ENCODE measurements at regions not wholly inside any gene's neighbourhood (a gene's known extent, or its start where the extent isn't known, plus 50 kb on each side); places are given as distances from the start of the nearest gene placed in this dataset.

GRCh38 chr4:181350615-181351415 is 892.4 kb upstream of the TENM3 start:
- DNase-seq (ENCODE audit: low read depth in 2 of 2), result no peak

GRCh38 chr4:181364504-181364903 is 878.7 kb upstream of the TENM3 start:
- DNase-seq (ENCODE audit: low read depth in 2 of 2), result no peak

- no peak for DNase-seq (ENCODE audit: low read depth in 2 of 2)
Measured at GRCh38 chr4:181365671-181366070, 877.5 kb upstream of the TENM3 start.

GRCh38 chr4:181372014-181372413 is 871.2 kb upstream of the TENM3 start:
- no peak for DNase-seq (ENCODE audit: low read depth in 2 of 2)

- DNase-seq (ENCODE audit: low read depth in 2 of 2), result no peak
Measured at GRCh38 chr4:181376058-181376457, 867.1 kb upstream of the TENM3 start.

- no peak for DNase-seq (ENCODE audit: low read depth in 2 of 2)
Measured at GRCh38 chr4:181388061-181388460, 855.1 kb upstream of the TENM3 start.

- DNase-seq (ENCODE audit: low read depth in 2 of 2), result no peak
Measured at GRCh38 chr4:181416966-181417365, 826.2 kb upstream of the TENM3 start.

GRCh38 chr4:181418496-181418895 is 824.7 kb upstream of the TENM3 start:
- no peak for DNase-seq (ENCODE audit: low read depth in 2 of 2)

GRCh38 chr4:181420950-181421349 is 822.3 kb upstream of the TENM3 start:
- no peak for DNase-seq (ENCODE audit: low read depth in 2 of 2)

GRCh38 chr4:181424362-181425016 is 818.7 kb upstream of the TENM3 start:
- DNase-seq (ENCODE audit: low read depth in 2 of 2), result no peak

- DNase-seq (ENCODE audit: low read depth in 2 of 2), result no peak
Measured at GRCh38 chr4:181427076-181427475, 816.1 kb upstream of the TENM3 start.

- no peak for DNase-seq (ENCODE audit: low read depth in 2 of 2)
Measured at GRCh38 chr4:181431006-181431405, 812.2 kb upstream of the TENM3 start.

- DNase-seq (ENCODE audit: low read depth in 2 of 2), result no peak
Measured at GRCh38 chr4:181431661-181432060, 811.5 kb upstream of the TENM3 start.

- no peak for DNase-seq (ENCODE audit: low read depth in 2 of 2)
Measured at GRCh38 chr4:181432335-181432734, 810.9 kb upstream of the TENM3 start.

- DNase-seq (ENCODE audit: low read depth in 2 of 2), result no peak
Measured at GRCh38 chr4:181437895-181438294, 805.3 kb upstream of the TENM3 start.

- no peak for DNase-seq (ENCODE audit: low read depth in 2 of 2)
Measured at GRCh38 chr4:181438641-181439040, 804.6 kb upstream of the TENM3 start.

GRCh38 chr4:181443021-181443420 is 800.2 kb upstream of the TENM3 start:
- no peak for DNase-seq (ENCODE audit: low read depth in 2 of 2)

- DNase-seq (ENCODE audit: low read depth in 2 of 2), result no peak
Measured at GRCh38 chr4:181465826-181466225, 777.4 kb upstream of the TENM3 start.

- no peak for DNase-seq (ENCODE audit: low read depth in 2 of 2)
Measured at GRCh38 chr4:181468451-181468850, 774.8 kb upstream of the TENM3 start.

GRCh38 chr4:181470306-181470705 is 772.9 kb upstream of the TENM3 start:
- no peak for DNase-seq (ENCODE audit: low read depth in 2 of 2)

GRCh38 chr4:181475359-181475758 is 767.8 kb upstream of the TENM3 start:
- no peak for DNase-seq (ENCODE audit: low read depth in 2 of 2)

GRCh38 chr4:181475781-181476507 is 767.3 kb upstream of the TENM3 start:
- no peak for DNase-seq (ENCODE audit: low read depth in 2 of 2)

- peak in 1 of 2 experiments; percentile 17 for DNase-seq (ENCODE audit: low read depth in 2 of 2)
Measured at GRCh38 chr4:181476508-181476890, 766.7 kb upstream of the TENM3 start.
